Nephron progenitor cell (in vitro differentiated cells): ENCODE measurements at regions not wholly inside any gene's neighbourhood (a gene's known extent, or its start where the extent isn't known, plus 50 kb on each side); places are given as distances from the start of the nearest gene placed in this dataset.

Experiments used
- DNase-seq: peaks from one replicate; pipeline ENCODE4 v3.0.0; 2021
- H3K27ac Mint-ChIP-seq: 2 replicates; pipeline ENCODE4 v1.8.0; 2021; ENCODE audit warnings: mild to moderate bottlenecking, moderate library complexity, mixed read lengths
- H3K27me3 Mint-ChIP-seq: 2 replicates; pipeline ENCODE4 v1.8.0; 2021; ENCODE audit warnings: mild to moderate bottlenecking, low read depth, mixed read lengths; ENCODE audit not compliant: poor library complexity
- H3K36me3 Mint-ChIP-seq: 2 replicates; pipeline ENCODE4 v1.8.0; 2021; ENCODE audit warnings: low read depth, mixed read lengths
- H3K4me1 Mint-ChIP-seq: 2 replicates; pipeline ENCODE4 v1.8.0; 2021; ENCODE audit warnings: mixed read lengths
- H3K4me3 Mint-ChIP-seq: 2 replicates; pipeline ENCODE4 v1.8.0; 2021; ENCODE audit warnings: mild to moderate bottlenecking, moderate library complexity, mixed read lengths
- H3K9me3 Mint-ChIP-seq: 2 replicates; pipeline ENCODE4 v1.8.0; 2021; ENCODE audit warnings: mild to moderate bottlenecking, moderate library complexity, mixed read lengths
- TF ChIP-seq, protein P1 (sequence below): fragments of 200-600 bp; sonication (generic); IDR thresholded peaks from 2 replicates; pipeline ENCODE4 v1.5.0; 2021; ENCODE audit warnings: antibody characterized with exemption

GRCh38 chr10:57141708-57142107 lies 780.6 kb upstream of the ZWINT start:
- Mint-ChIP-seq H3K4me1 (peaks cover 14% of the 10 kb centered on the region), H3K9me3 (peaks cover 59% of the 10 kb centered on the region), H3K4me3 (no peak overlapping the region), H3K36me3 (peaks cover 43% of the 10 kb centered on the region), H3K27me3 (no peaks in the 10 kb centered on the region), H3K27ac (no peak overlapping the region)
- TF ChIP-seq, protein P1, sequence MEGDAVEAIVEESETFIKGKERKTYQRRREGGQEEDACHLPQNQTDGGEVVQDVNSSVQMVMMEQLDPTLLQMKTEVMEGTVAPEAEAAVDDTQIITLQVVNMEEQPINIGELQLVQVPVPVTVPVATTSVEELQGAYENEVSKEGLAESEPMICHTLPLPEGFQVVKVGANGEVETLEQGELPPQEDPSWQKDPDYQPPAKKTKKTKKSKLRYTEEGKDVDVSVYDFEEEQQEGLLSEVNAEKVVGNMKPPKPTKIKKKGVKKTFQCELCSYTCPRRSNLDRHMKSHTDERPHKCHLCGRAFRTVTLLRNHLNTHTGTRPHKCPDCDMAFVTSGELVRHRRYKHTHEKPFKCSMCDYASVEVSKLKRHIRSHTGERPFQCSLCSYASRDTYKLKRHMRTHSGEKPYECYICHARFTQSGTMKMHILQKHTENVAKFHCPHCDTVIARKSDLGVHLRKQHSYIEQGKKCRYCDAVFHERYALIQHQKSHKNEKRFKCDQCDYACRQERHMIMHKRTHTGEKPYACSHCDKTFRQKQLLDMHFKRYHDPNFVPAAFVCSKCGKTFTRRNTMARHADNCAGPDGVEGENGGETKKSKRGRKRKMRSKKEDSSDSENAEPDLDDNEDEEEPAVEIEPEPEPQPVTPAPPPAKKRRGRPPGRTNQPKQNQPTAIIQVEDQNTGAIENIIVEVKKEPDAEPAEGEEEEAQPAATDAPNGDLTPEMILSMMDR, result no peak
- no peak for DNase-seq

GRCh38 chr10:57119684-57120083 lies 758.6 kb upstream of the ZWINT start:
- Mint-ChIP-seq H3K4me1 (no peaks in the 10 kb centered on the region), H3K27me3 (no peaks in the 10 kb centered on the region), H3K27ac (no peak overlapping the region), H3K4me3 (no peak overlapping the region), H3K36me3 (peaks cover 7% of the 10 kb centered on the region), H3K9me3 (peaks cover 17% of the 10 kb centered on the region)
- DNase-seq, result no peak
- TF ChIP-seq, protein P1, result no peak

DNA sequence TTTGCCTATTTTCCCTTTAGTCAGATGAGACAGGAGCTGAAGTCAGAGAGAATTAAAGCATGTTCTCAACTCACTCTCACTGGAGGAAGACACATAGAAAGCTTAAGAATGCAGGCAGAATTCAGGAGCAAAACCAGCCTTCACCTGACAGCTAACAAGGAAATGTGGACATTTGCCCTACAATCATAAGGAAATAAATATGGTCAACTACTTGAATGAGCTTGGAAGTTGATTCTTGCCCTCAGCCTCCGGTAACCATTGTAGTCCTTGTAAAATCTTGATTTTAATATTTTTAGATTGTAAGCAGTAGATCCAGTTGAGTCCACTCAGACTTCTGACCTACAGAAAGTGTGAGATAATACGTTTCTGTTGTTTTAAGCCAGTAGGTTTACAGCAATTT lies 752.5 kb upstream of the ZWINT start:
- Mint-ChIP-seq H3K27ac (no peak overlapping the region), H3K36me3 (no peaks in the 10 kb centered on the region), H3K27me3 (no peaks in the 10 kb centered on the region), H3K9me3 (peaks cover 14% of the 10 kb centered on the region), H3K4me1 (no peaks in the 10 kb centered on the region), H3K4me3 (no peak overlapping the region)
- no peak for DNase-seq
- TF ChIP-seq, protein P1, result no peak

DNA sequence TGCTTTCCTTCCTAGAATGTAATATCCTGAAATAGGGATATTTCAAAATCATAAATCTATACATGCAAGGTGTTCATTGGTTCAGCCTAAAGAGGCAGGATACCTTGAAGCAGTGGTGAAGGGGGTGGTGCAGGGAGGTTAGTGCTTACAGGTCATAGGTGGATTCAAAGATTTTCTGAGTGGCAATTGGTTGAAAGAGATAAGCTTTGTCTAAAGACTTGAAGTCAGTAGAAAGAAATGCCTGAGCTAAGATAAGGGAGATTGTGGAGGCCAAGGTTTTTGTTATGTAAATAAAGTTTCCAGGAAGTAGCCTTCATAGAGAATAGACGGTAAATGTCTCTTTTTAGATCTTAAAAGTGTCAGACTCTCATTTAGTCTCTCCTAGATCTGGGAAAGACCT lies 741.2 kb upstream of the ZWINT start:
- H3K4me3 Mint-ChIP-seq, result no peak overlapping the region
- H3K9me3 Mint-ChIP-seq, result no peaks in the 10 kb centered on the region
- TF ChIP-seq, protein P1, result no peak
- no peaks in the 10 kb centered on the region for H3K36me3 Mint-ChIP-seq
- DNase-seq, result no peak
- H3K27me3 Mint-ChIP-seq, result no peaks in the 10 kb centered on the region
- no peak overlapping the region for H3K27ac Mint-ChIP-seq
- H3K4me1 Mint-ChIP-seq, result no peaks in the 10 kb centered on the region

- TF ChIP-seq, protein P1, result no peak
- H3K4me3 Mint-ChIP-seq, result no peak overlapping the region
- H3K4me1 Mint-ChIP-seq, result no peaks in the 10 kb centered on the region
- peak overlapping the region; percentile 14 for H3K27ac Mint-ChIP-seq
- H3K36me3 Mint-ChIP-seq, result no peaks in the 10 kb centered on the region
- DNase-seq, result no peak
- H3K9me3 Mint-ChIP-seq, result peaks cover 7% of the 10 kb centered on the region
- no peaks in the 10 kb centered on the region for H3K27me3 Mint-ChIP-seq
Observed at GRCh38 chr10:57098146-57098545, 737.1 kb upstream of the ZWINT start.

DNA sequence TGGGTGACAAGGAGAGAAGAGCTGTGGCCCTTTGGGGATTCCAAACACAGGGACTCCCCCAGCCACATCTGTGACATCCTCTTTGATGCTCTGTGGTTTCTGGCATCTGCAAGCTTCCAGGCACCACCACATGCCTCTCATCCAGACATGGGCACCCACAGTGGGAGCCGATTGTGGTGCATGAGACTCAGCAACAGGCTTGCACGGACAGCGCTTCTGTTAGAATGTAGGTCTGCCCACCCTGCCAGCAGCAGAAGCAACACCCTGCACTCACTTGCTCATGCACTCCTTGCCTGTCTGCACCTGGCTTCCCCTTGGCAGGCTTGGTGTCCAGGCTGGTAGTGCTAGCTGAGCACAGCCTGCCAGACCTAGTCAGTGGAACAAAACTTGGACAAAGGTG lies 735.0 kb upstream of the ZWINT start:
- Mint-ChIP-seq H3K36me3 (no peaks in the 10 kb centered on the region), H3K4me3 (no peak overlapping the region), H3K9me3 (peaks cover 12% of the 10 kb centered on the region), H3K27ac (no peak overlapping the region), H3K27me3 (no peaks in the 10 kb centered on the region), H3K4me1 (no peaks in the 10 kb centered on the region)
- TF ChIP-seq, protein P1, result no peak
- no peak for DNase-seq
